Upper lobe of right lung (tissue), 1 donor: ENCODE measurements at regions not wholly inside any gene's neighbourhood (a gene's known extent, or its start where the extent isn't known, plus 50 kb on each side); places are given as distances from the start of the nearest gene placed in this dataset.

Experiments used
- ATAC-seq: fragments of 200-7000 bp; cut with Tn5 transposase; one replicate; pipeline ENCODE4 v1.9.1; 2020; ENCODE audit warnings: mild to moderate bottlenecking, moderate library complexity
- DNase-seq: peaks from one replicate; pipeline ENCODE4 v3.0.0-alpha.2; 2020
- H3K27ac ChIP-seq: fragments of 200-600 bp; one replicate; pipeline ENCODE4 v1.8.0; 2022
- H3K27me3 ChIP-seq: fragments of 200-600 bp; one replicate; pipeline ENCODE4 v1.8.0; 2022; ENCODE audit warnings: mild to moderate bottlenecking
- H3K36me3 ChIP-seq: fragments of 200-600 bp; one replicate; pipeline ENCODE4 v1.8.0; 2022
- H3K4me1 ChIP-seq: fragments of 200-600 bp; one replicate; pipeline ENCODE4 v1.8.0; 2022
- H3K4me3 ChIP-seq: fragments of 200-600 bp; one replicate; pipeline ENCODE4 v1.8.0; 2022; ENCODE audit warnings: mild to moderate bottlenecking
- H3K9me3 ChIP-seq: fragments of 200-600 bp; one replicate; pipeline ENCODE4 v1.8.0; 2022
- CTCF ChIP-seq: fragments of 200-600 bp; IDR thresholded peaks from one replicate; pipeline ENCODE4 v1.8.0; 2022; ENCODE audit warnings: antibody characterized with exemption
- intact Hi-C: fragments of 100-400 bp; cut with DNase I; formaldehyde crosslinking; loops from one replicate; pipeline ENCODE4 v1.11.0; 2022
- donor health status: DM: no; HTN: yes; CAD: no; lungs with severe emphysema.

GRCh38 chr12:76216585-76217472 is 131.4 kb downstream of the BBS10 start:
- no peak for TF ChIP-seq CTCF
- intact Hi-C loops: no loop called here
- ATAC-seq (peak; percentile 85), DNase-seq (no peak)
- Histone ChIP-seq H3K27ac (no peak overlapping the region), H3K4me1 (no peaks in the 10 kb centered on the region), H3K4me3 (no peak overlapping the region), H3K9me3 (no peaks in the 10 kb centered on the region), H3K27me3 (no peaks in the 10 kb centered on the region), H3K36me3 (no peaks in the 10 kb centered on the region)

- no peaks in the 10 kb centered on the region for H3K9me3 ChIP-seq
- intact Hi-C loops: no loop called here
- no peaks in the 10 kb centered on the region for H3K4me1 ChIP-seq
- DNase-seq: no peak
- H3K36me3 ChIP-seq: no peaks in the 10 kb centered on the region
- no peak for ATAC-seq
- no peak overlapping the region for H3K27ac ChIP-seq
- no peaks in the 10 kb centered on the region for H3K27me3 ChIP-seq
- H3K4me3 ChIP-seq: no peak overlapping the region
- no peak for TF ChIP-seq CTCF
Observed at GRCh38 chr12:76208129-76208528, 123.6 kb upstream of the NAP1L1 start.

- H3K27me3 ChIP-seq: no peaks in the 10 kb centered on the region
- no peak for DNase-seq
Observed at GRCh38 chr12:76206677-76207072, 122.2 kb upstream of the NAP1L1 start.

GRCh38 chr12:76206039-76206676 is 121.7 kb upstream of the NAP1L1 start:
- no peaks in the 10 kb centered on the region for H3K27me3 ChIP-seq
- H3K4me1 ChIP-seq: no peaks in the 10 kb centered on the region
- ATAC-seq (no peak), DNase-seq (no peak)
- H3K9me3 ChIP-seq: no peaks in the 10 kb centered on the region
- no peaks in the 10 kb centered on the region for H3K36me3 ChIP-seq
- intact Hi-C loops: no loop called here
- H3K4me3 ChIP-seq: no peak overlapping the region
- TF ChIP-seq CTCF: no peak
- no peak overlapping the region for H3K27ac ChIP-seq

More at GRCh38 chr12:76206677-76207072, 122.2 kb upstream of the NAP1L1 start:
- no peaks in the 10 kb centered on the region for H3K36me3 ChIP-seq
- no peak overlapping the region for H3K27ac ChIP-seq
- intact Hi-C loops: no loop called here
- no peak overlapping the region for H3K4me3 ChIP-seq
- no peaks in the 10 kb centered on the region for H3K9me3 ChIP-seq
- TF ChIP-seq CTCF: no peak
- no peaks in the 10 kb centered on the region for H3K4me1 ChIP-seq
- ATAC-seq: no peak

- H3K9me3 ChIP-seq: peaks cover 16% of the 10 kb centered on the region
- ATAC-seq: no peak
- H3K4me1 ChIP-seq: no peaks in the 10 kb centered on the region
- H3K36me3 ChIP-seq: no peaks in the 10 kb centered on the region
- H3K27me3 ChIP-seq: no peaks in the 10 kb centered on the region
- DNase-seq: no peak
- no peak for TF ChIP-seq CTCF
- intact Hi-C loops: no loop called here
- no peak overlapping the region for H3K27ac ChIP-seq
- no peak overlapping the region for H3K4me3 ChIP-seq
Observed at GRCh38 chr12:76202621-76203020, 118.1 kb upstream of the NAP1L1 start.
